H1 (cell line): ENCODE measurements at regions not wholly inside any gene's neighbourhood (a gene's known extent, or its start where the extent isn't known, plus 50 kb on each side); places are given as distances from the start of the nearest gene placed in this dataset.

ENCODE experiments used
- CTCF ChIA-PET: fragments of 300-600 bp; sonication (Branson Sonifier 250); formaldehyde crosslinking; loops from one replicate; lab custom pipeline; 2021; ENCODE audit not compliant: partially characterized antibody; lab: Charles Lee
- POLR2A ChIA-PET: fragments of 300-600 bp; sonication (Branson Sonifier 250); formaldehyde crosslinking; loops from one replicate; lab custom pipeline; 2021; ENCODE audit warnings: inconsistent platforms; ENCODE audit not compliant: partially characterized antibody; lab: Charles Lee
- DNase-seq, 2 experiments: peaks; one replicate each; pipeline versions ENCODE4 v3.0.0 to v3.0.0-alpha.2; 2010 to 2022; ENCODE audit warnings: low spot score in 2 of 2, low read depth in 1 of 2, mixed read lengths in 1 of 2
- FAIRE-seq: peaks from 2 replicates; lab custom pipeline; 2011; peaks lifted over from hg19 to GRCh38; lab: Jason Lieb, UNC
- H2AFZ ChIP-seq: 2 replicates; pipeline ENCODE4 v1.8.1; 2012; ENCODE audit warnings: low read length, inconsistent platforms
- H2AK5ac ChIP-seq: 2 replicates; pipeline ENCODE4 v1.6.1; 2013; ENCODE audit warnings: low read depth, low read length
- H2BK120ac ChIP-seq: replicated peaks from 2 replicates; pipeline ENCODE3; 2013; ENCODE audit warnings: low read depth, low read length, inconsistent platforms
- H2BK12ac ChIP-seq: 2 replicates; pipeline ENCODE4 v1.6.1; 2013; ENCODE audit warnings: low read depth, low read length
- H2BK15ac ChIP-seq: 2 replicates; pipeline ENCODE4 v1.6.1; 2013; ENCODE audit warnings: low read length
- H2BK20ac ChIP-seq: 2 replicates; pipeline ENCODE4 v1.6.1; 2013; ENCODE audit warnings: low read length
- H2BK5ac ChIP-seq: 2 replicates; pipeline ENCODE4 v1.6.1; 2013; ENCODE audit warnings: low read depth, low read length
- H3K14ac ChIP-seq: 2 replicates; pipeline ENCODE4 v1.6.1; 2013; ENCODE audit warnings: inconsistent platforms; ENCODE audit not compliant: insufficient read length
- H3K18ac ChIP-seq: 2 replicates; pipeline ENCODE4 v1.6.1; 2013; ENCODE audit warnings: low read length; ENCODE audit errors: extremely low read depth
- H3K23ac ChIP-seq: 2 replicates; pipeline ENCODE4 v1.6.1; 2013; ENCODE audit warnings: inconsistent platforms; ENCODE audit not compliant: insufficient read length
- H3K23me2 ChIP-seq: 2 replicates; pipeline ENCODE4 v1.6.1; 2013; ENCODE audit warnings: low read depth, low read length
- H3K27ac ChIP-seq: 2 replicates; pipeline ENCODE4 v1.6.1; 2011; ENCODE audit warnings: low read depth, low read length, inconsistent platforms
- H3K27me3 ChIP-seq, 4 experiments: replicated peaks in 1 of 4; 1 replicate in 1 of 4; 2 replicates in 3 of 4; pipeline versions ENCODE4 v1.6.1 to v1.8.1; 2011 to 2013; ENCODE audit warnings: low read length in 3 of 4, mild to moderate bottlenecking in 3 of 4, inconsistent platforms in 2 of 4, mixed read lengths in 2 of 4, moderate library complexity in 1 of 4; ENCODE audit not compliant: control insufficient read depth in 3 of 4, insufficient read depth in 3 of 4; ENCODE audit errors: extremely low read depth in 1 of 4
- H3K36me3 ChIP-seq, 4 experiments: 2 replicates each; pipeline versions ENCODE4 v1.6.1 to v1.8.1; 2011 to 2013; ENCODE audit warnings: mild to moderate bottlenecking in 4 of 4, low read length in 3 of 4, moderate library complexity in 2 of 4, control low read depth in 1 of 4, inconsistent platforms in 1 of 4; ENCODE audit not compliant: insufficient read depth in 4 of 4, control insufficient read depth in 2 of 4
- H3K4ac ChIP-seq: replicated peaks from 2 replicates; pipeline ENCODE3; 2013; ENCODE audit warnings: low read length, low read depth, mixed read lengths, inconsistent platforms; ENCODE audit not compliant: insufficient read length
- H3K4me1 ChIP-seq, 4 experiments: replicated peaks in 1 of 4; 1 replicate in 1 of 4; 2 replicates in 3 of 4; pipeline versions ENCODE4 v1.6.1 to v1.8.1; 2011 to 2013; ENCODE audit warnings: low read length in 3 of 4, inconsistent platforms in 2 of 4, mixed read lengths in 1 of 4; ENCODE audit not compliant: insufficient read depth in 4 of 4, control insufficient read depth in 3 of 4
- H3K4me2 ChIP-seq, 2 experiments: 2 replicates each; pipeline versions ENCODE4 v1.6.1 to v1.8.1; 2011 to 2013; ENCODE audit warnings: low read depth in 2 of 2, low read length in 2 of 2, control low read depth in 1 of 2, inconsistent platforms in 1 of 2, mild to moderate bottlenecking in 1 of 2; ENCODE audit not compliant: insufficient read depth in 1 of 2
- H3K4me3 ChIP-seq, 4 experiments: fragments of 200-600, 300-600 bp in 1 of 4; sonication (generic), shearing (Covaris generic), sonication (Bioruptor Twin) in 1 of 4; 2 replicates each; pipeline versions ENCODE4 v1.5.1 to v1.8.1; 2011 to 2016; ENCODE audit warnings: low read length in 4 of 4, low read depth in 3 of 4, control low read depth in 2 of 4, inconsistent platforms in 2 of 4, mild to moderate bottlenecking in 2 of 4, mixed read lengths in 1 of 4, moderate library complexity in 1 of 4; ENCODE audit not compliant: insufficient read depth in 2 of 4; ENCODE audit errors: extremely low read depth in 1 of 4
- H3K56ac ChIP-seq: replicated peaks from 2 replicates; pipeline ENCODE3; 2013; ENCODE audit warnings: low read depth, mild to moderate bottlenecking, mixed read lengths, low read length, inconsistent platforms; ENCODE audit not compliant: insufficient read length
- H3K79me1 ChIP-seq: 2 replicates; pipeline ENCODE4 v1.6.1; 2013; ENCODE audit warnings: low read depth, low read length, control low read depth
- H3K79me2 ChIP-seq, 2 experiments: 2 replicates each; pipeline versions ENCODE4 v1.6.1 to v1.8.1; 2012 to 2013; ENCODE audit warnings: low read length in 2 of 2, mild to moderate bottlenecking in 2 of 2, inconsistent platforms in 1 of 2; ENCODE audit not compliant: insufficient read depth in 2 of 2, control insufficient read depth in 1 of 2
- H3K9ac ChIP-seq, 4 experiments: replicated peaks in 1 of 4; 1 replicate in 1 of 4; 2 replicates in 3 of 4; pipeline versions ENCODE4 v1.6.1 to v1.8.1; 2011 to 2013; ENCODE audit warnings: low read depth in 3 of 4, low read length in 3 of 4, control low read depth in 2 of 4, mild to moderate bottlenecking in 2 of 4, moderate library complexity in 2 of 4, inconsistent platforms in 1 of 4; ENCODE audit errors: extremely low read depth in 1 of 4
- H3K9me3 ChIP-seq, 2 experiments: 2 replicates each; pipeline versions ENCODE4 v1.6.1 to v1.8.1; 2012 to 2013; ENCODE audit warnings: mild to moderate bottlenecking in 2 of 2, moderate library complexity in 2 of 2, control low read depth in 1 of 2, inconsistent platforms in 1 of 2, low read depth in 1 of 2, low read length in 1 of 2, mixed read lengths in 1 of 2; ENCODE audit not compliant: insufficient read depth in 2 of 2
- H4K20me1 ChIP-seq, 2 experiments: replicated peaks in 1 of 2; 2 replicates each; pipeline versions ENCODE3 to v1.8.1; 2011 to 2013; ENCODE audit warnings: inconsistent platforms in 2 of 2, low read length in 2 of 2, mild to moderate bottlenecking in 1 of 2; ENCODE audit not compliant: insufficient read depth in 2 of 2, control insufficient read depth in 1 of 2
- H4K5ac ChIP-seq: 2 replicates; pipeline ENCODE4 v1.6.1; 2013; ENCODE audit warnings: low read length, low read depth, mixed read lengths, inconsistent platforms; ENCODE audit not compliant: insufficient read length
- H4K8ac ChIP-seq: 2 replicates; pipeline ENCODE4 v1.8.0; 2013; ENCODE audit warnings: mild to moderate bottlenecking, moderate library complexity, low read length, inconsistent platforms; ENCODE audit not compliant: insufficient read depth; ENCODE audit errors: extremely low read depth
- H4K91ac ChIP-seq: replicated peaks from 2 replicates; pipeline ENCODE3; 2013; ENCODE audit warnings: low read length, mixed read lengths, inconsistent platforms; ENCODE audit not compliant: insufficient read length
- BRCA1 ChIP-seq: IDR thresholded peaks from 2 replicates; pipeline ENCODE4 v1.6.1; 2012; ENCODE audit warnings: low read depth, low read length, improper control_type of control experiment
- FOSL1 ChIP-seq: IDR thresholded peaks from 2 replicates; pipeline ENCODE4 v1.6.1; 2011; ENCODE audit warnings: mild to moderate bottlenecking, low read depth, low read length, moderate library complexity; ENCODE audit not compliant: insufficient read depth
- KDM1A ChIP-seq: fragments of 200-600, 300-600 bp; sonication (generic); IDR thresholded peaks from 2 replicates; pipeline ENCODE4 v1.7.1; 2016; ENCODE audit warnings: mild to moderate bottlenecking, low read length, borderline replicate concordance
- POLR2A ChIP-seq, 2 experiments: IDR thresholded peaks; 1 replicate in 1 of 2; 2 replicates in 1 of 2; pipeline ENCODE4 v1.6.1; 2011; ENCODE audit warnings: low read depth in 2 of 2, low read length in 2 of 2, mild to moderate bottlenecking in 2 of 2; ENCODE audit errors: control extremely low read depth in 1 of 2
- POLR2AphosphoS5 ChIP-seq: IDR thresholded peaks from 2 replicates; pipeline ENCODE4 v1.6.1; 2011; ENCODE audit warnings: low read depth, low read length
- SAP30 ChIP-seq: fragments of 300-600 bp; sonication (generic); IDR thresholded peaks from 2 replicates; pipeline ENCODE4 v1.7.1; 2012; ENCODE audit warnings: low read length, moderate library complexity, mild to moderate bottlenecking, inconsistent platforms; ENCODE audit not compliant: insufficient read depth, insufficient replicate concordance
- WGBS, 2 experiments: shearing (Covaris generic) in 1 of 2; methylation state at CpG; one replicate each; pipeline versions ENCODE4 v1.1.6 to v1.1.7; 2013 to 2015; ENCODE audit warnings: low lambda C conversion rate in 2 of 2, mixed read lengths in 2 of 2, inconsistent platforms in 1 of 2, low coverage in 1 of 2, missing lambda C conversion rate in 1 of 2; ENCODE audit not compliant: insufficient replicate concordance in 2 of 2, insufficient coverage in 1 of 2, insufficient read length in 1 of 2; ENCODE audit errors: extremely low coverage in 1 of 2, missing lambda C conversion rate in 1 of 2; 5-methylcytosine and 5-hydroxymethylcytosine counted together

GRCh38 chr5:109573766-109574165 is 116.0 kb upstream of the MAN2A1 start:
- H3K23me2 ChIP-seq: no peaks in the 10 kb centered on the region
- H2BK120ac ChIP-seq: no peak overlapping the region
- CTCF ChIA-PET: no interaction called here
- 96% methylated on average over 3 of the region's 3 CpGs; no CpG with 5 or more reads in 1 of the 2 experiments for WGBS, 2 experiments
- no peaks in the 10 kb centered on the region for H3K4me1 ChIP-seq
- H2BK15ac ChIP-seq: no peak overlapping the region
- H2AFZ ChIP-seq: no peak overlapping the region
- no peaks in the 10 kb centered on the region for H3K36me3 ChIP-seq
- no peak overlapping the region for H3K9ac ChIP-seq
- H3K79me1 ChIP-seq: no peaks in the 10 kb centered on the region
- H3K14ac ChIP-seq: no peak overlapping the region
- POLR2A ChIA-PET: no interaction called here
- H4K5ac ChIP-seq: no peak overlapping the region
- H3K27ac ChIP-seq: no peak overlapping the region
- no peak overlapping the region for H3K4ac ChIP-seq
- H3K79me2 ChIP-seq: no peaks in the 10 kb centered on the region
- FAIRE-seq (no peak), DNase-seq (no peak)
- H4K8ac ChIP-seq: no peak overlapping the region
- H2BK20ac ChIP-seq: no peak overlapping the region
- no peak overlapping the region for H2AK5ac ChIP-seq
- H3K4me2 ChIP-seq: no peak overlapping the region
- no peaks in the 10 kb centered on the region for H4K20me1 ChIP-seq
- no peak overlapping the region for H3K4me3 ChIP-seq
- H3K9me3 ChIP-seq: peaks cover 0 to 4% of the 10 kb centered on the region in 2 experiments; a peak in 1 of 4 replicates
- no peak overlapping the region for H3K18ac ChIP-seq
- no peak overlapping the region for H2BK5ac ChIP-seq
- no peak overlapping the region for H4K91ac ChIP-seq
- no peak overlapping the region for H3K23ac ChIP-seq
- H2BK12ac ChIP-seq: no peak overlapping the region
- H3K56ac ChIP-seq: no peak overlapping the region
- H3K27me3 ChIP-seq: no peaks in the 10 kb centered on the region
- TF ChIP-seq FOSL1 (no peak), SAP30 (no peak), POLR2A (IDR thresholded peaks at IDR 0.05; ENCODE audit: control extremely low read depth in 1 of 2, low read depth in 2 of 2, low read length in 2 of 2) (no peak), BRCA1 (no peak), POLR2AphosphoS5 (no peak), KDM1A (no peak)
